BJ (cell line): ENCODE measurements at regions not wholly inside any gene's neighbourhood (a gene's known extent, or its start where the extent isn't known, plus 50 kb on each side); places are given as distances from the start of the nearest gene placed in this dataset.

ENCODE experiments used
- CTCF ChIA-PET: fragments of 350-600 bp; formaldehyde crosslinking; extraction: SDS; loops from one replicate; lab custom pipeline; 2021; ENCODE audit warnings: antibody characterized with exemption, inconsistent platforms; lab: Yijun Ruan, JAX
- POLR2A ChIA-PET: fragments of 300-600 bp; sonication (Branson Sonifier 250); formaldehyde crosslinking; extraction: SDS; loops from one replicate; lab custom pipeline; 2021; ENCODE audit warnings: antibody characterized with exemption; lab: Charles Lee
- DNase-seq: peaks from one replicate; pipeline ENCODE4 v3.0.0-alpha.2; 2011; ENCODE audit warnings: low read depth
- H3K27me3 ChIP-seq: 2 replicates; pipeline ENCODE4 v1.6.0; 2011; ENCODE audit warnings: low read length; ENCODE audit not compliant: control insufficient read depth, insufficient read depth
- H3K36me3 ChIP-seq: 2 replicates; pipeline ENCODE4 v1.5.1; 2011; ENCODE audit warnings: low read length; ENCODE audit not compliant: control insufficient read depth, insufficient read depth
- H3K4me3 ChIP-seq: 2 replicates; pipeline ENCODE4 v1.5.1; 2011; ENCODE audit warnings: low read depth, mild to moderate bottlenecking, control low read depth, low read length
- TF ChIP-seq, protein P1 (sequence below): IDR thresholded peaks from 2 replicates; pipeline ENCODE4 v1.5.1; 2011; ENCODE audit warnings: low read depth, mild to moderate bottlenecking, control low read depth, inconsistent platforms, low read length, moderate library complexity; ENCODE audit not compliant: insufficient read depth

DNA sequence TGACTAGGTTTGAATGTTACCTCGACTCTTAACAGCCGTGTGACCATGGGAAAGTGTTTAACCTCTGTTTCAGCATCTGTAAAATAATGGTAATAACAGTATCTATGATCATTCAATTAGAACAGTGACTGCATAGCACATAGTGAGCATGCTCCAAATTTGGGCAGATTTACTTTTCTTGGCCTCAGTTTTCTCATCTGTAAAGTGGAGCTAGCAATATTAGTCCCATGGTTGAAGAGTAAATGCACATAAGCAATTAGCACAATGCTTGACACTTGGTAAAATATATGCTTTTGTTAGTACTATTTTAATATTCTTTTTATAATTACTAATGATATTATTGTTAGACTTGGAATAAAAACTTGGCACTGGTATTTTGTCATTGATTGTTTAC, 66.4 kb upstream of the TANC1 start:
- ChIA-PET CTCF (interaction anchor here (0.6 to 3.6 kb wide), 13 partner anchors 11 to 322 kb away, joined by 3 to 36 read pairs (median 4); no protein-coding TSS in a partner anchor), POLR2A (no interaction called here)
- TF ChIP-seq, protein P1, sequence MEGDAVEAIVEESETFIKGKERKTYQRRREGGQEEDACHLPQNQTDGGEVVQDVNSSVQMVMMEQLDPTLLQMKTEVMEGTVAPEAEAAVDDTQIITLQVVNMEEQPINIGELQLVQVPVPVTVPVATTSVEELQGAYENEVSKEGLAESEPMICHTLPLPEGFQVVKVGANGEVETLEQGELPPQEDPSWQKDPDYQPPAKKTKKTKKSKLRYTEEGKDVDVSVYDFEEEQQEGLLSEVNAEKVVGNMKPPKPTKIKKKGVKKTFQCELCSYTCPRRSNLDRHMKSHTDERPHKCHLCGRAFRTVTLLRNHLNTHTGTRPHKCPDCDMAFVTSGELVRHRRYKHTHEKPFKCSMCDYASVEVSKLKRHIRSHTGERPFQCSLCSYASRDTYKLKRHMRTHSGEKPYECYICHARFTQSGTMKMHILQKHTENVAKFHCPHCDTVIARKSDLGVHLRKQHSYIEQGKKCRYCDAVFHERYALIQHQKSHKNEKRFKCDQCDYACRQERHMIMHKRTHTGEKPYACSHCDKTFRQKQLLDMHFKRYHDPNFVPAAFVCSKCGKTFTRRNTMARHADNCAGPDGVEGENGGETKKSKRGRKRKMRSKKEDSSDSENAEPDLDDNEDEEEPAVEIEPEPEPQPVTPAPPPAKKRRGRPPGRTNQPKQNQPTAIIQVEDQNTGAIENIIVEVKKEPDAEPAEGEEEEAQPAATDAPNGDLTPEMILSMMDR, result no peak
- H3K27me3 ChIP-seq, result no peaks in the 10 kb centered on the region
- DNase-seq, result no peak
- no peaks in the 10 kb centered on the region for H3K36me3 ChIP-seq
- no peak overlapping the region for H3K4me3 ChIP-seq

DNA sequence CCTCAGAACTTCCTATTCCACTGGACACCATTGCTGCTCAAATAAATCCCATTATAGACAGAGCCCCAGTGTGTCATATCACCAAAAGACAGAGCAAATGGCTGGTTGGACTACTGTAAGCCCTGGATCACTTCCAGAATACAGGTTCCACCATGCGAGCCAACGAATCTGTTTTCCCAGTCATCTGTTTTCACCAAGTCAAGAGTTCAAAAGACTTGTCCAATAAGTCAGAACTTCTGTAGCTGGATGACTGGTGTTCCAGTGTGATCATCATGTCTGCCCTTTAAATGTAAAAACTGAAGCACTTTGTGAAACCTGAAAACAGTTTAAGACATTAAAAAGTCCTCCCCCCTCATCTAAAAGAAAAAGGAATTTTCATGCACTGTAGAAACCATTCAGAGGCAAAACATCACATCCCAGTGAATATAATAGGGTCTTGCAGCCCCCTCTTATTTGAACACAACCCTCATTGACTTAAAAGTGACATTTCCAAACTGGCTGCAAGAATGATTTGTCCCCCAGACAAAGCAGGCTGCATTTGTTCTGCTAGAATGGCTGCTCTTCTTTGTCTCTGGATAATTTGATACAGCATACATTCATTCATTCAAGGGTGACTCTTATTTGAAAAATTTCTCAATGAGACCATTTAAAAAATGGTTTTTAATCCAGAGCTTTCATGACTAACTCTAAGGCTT, 64.6 kb upstream of the TANC1 start:
- ChIA-PET POLR2A (interaction anchor here (0.7 kb wide), 1 partner anchor 241 kb away, joined by 3 read pairs; no protein-coding TSS in a partner anchor), CTCF (interaction anchor here (0.6 to 3.6 kb wide), 9 partner anchors 10 to 341 kb away, joined by 3 to 36 read pairs (median 4); no protein-coding TSS in a partner anchor)
- Histone ChIP-seq H3K27me3 (no peaks in the 10 kb centered on the region), H3K36me3 (no peaks in the 10 kb centered on the region), H3K4me3 (no peak overlapping the region)
- TF ChIP-seq, protein P1, result no peak
- no peak for DNase-seq

DNA sequence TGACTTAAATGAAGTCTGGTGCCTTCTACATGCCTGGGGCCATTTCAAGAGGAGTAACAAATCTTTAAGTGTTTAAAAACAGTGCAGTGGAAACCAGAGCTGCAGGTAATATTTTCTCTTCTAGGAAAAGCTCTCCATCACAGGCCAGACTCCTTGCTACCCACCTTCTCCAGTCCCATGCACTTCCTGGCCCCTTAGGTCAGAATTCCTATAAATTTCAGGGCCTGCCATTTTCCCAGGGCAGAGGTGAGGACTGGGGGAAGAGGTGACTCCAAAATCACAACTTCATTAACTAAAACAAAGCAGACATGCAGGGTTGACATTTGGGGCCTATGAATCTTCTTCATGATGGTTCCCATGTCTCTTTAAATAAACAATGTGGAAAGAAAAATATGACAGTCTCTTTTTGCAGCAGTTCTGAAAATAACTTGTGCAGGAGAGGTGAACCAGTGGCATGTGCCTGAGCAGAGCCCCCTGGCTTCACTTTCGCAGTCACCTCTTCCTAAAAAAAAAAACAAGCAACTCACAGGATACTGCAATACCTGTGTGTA, 63.7 kb upstream of the TANC1 start:
- H3K36me3 ChIP-seq, result no peaks in the 10 kb centered on the region
- CTCF ChIA-PET, result interaction anchor here (0.8 to 3.6 kb wide), 3 partner anchors 9 to 340 kb away, joined by 3 to 36 read pairs (median 4); no protein-coding TSS in a partner anchor
- H3K27me3 ChIP-seq, result no peaks in the 10 kb centered on the region
- TF ChIP-seq, protein P1, result no peak
- no peak overlapping the region for H3K4me3 ChIP-seq
- POLR2A ChIA-PET, result no interaction called here
- DNase-seq, result no peak

DNA sequence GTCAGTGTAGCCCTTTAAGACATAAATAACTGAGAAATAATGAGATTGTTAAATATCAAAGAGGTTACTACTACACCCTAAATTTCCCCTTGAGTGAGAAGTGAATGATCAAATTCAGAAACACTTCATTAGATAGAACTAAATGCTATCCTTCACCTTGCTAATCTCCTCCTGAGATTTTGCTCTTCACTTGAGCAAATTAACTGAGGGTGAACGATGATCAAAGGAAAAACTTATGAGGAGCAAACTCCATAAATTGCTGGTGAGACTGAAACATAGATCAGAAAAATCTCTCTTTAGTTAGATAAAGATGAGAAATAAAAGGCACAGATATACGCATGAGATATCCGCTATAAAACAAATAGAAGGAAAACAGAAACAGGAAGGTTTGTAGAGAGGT, 63.1 kb upstream of the TANC1 start:
- Histone ChIP-seq H3K36me3 (no peaks in the 10 kb centered on the region), H3K4me3 (no peak overlapping the region), H3K27me3 (no peaks in the 10 kb centered on the region)
- TF ChIP-seq, protein P1, result no peak
- CTCF ChIA-PET, result no interaction called here
- DNase-seq, result no peak
- POLR2A ChIA-PET, result no interaction called here

DNA sequence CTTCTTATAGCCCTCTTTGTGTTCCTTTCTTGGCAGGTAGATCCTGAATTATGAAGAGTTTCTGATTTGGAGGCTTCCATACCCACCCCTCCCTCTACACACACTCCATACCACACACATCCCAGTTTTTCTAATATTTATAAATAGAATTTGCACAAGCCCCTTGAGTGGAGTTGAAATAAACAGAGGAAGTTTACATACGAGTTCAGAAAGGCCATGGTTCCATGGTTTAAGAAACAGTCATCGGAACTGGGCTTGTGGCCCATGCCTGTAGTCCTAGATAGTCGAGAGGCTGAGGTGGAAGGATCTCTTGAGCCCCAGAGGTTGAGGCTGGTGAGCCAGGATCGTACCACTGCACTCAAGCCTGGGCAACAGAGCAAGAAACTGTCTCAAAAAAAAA, 62.7 kb upstream of the TANC1 start:
- ChIA-PET POLR2A (no interaction called here), CTCF (no interaction called here)
- TF ChIP-seq, protein P1, result no peak

More for the DNA sequence above, 62.7 kb upstream of the TANC1 start:
- no peak overlapping the region for H3K4me3 ChIP-seq
- no peaks in the 10 kb centered on the region for H3K36me3 ChIP-seq
- DNase-seq, result no peak
- H3K27me3 ChIP-seq, result no peaks in the 10 kb centered on the region
